GM23338 (cell line): ENCODE measurements at regions not wholly inside any gene's neighbourhood (a gene's known extent, or its start where the extent isn't known, plus 50 kb on each side); places are given as distances from the start of the nearest gene placed in this dataset.

ENCODE experiments used
- CREB1 ChIP-seq: fragments of 250-450 bp; sonication (Bioruptor Pico); IDR thresholded peaks from 2 replicates; pipeline ENCODE4 v1.5.0; 2020; ENCODE audit warnings: low read depth, mild to moderate bottlenecking, moderate library complexity
- ETS1 ChIP-seq: IDR thresholded peaks from 2 replicates; pipeline ENCODE4 v1.6.1; 2016; ENCODE audit warnings: antibody characterized with exemption
- EZH2 ChIP-seq: fragments of 200-600 bp; sonication (generic); IDR thresholded peaks from one replicate; pipeline ENCODE4 v1.8.0; 2017; ENCODE audit warnings: antibody characterized with exemption, mild to moderate bottlenecking, low read depth; ENCODE audit not compliant: unreplicated experiment
- EZH2phosphoT487 ChIP-seq: fragments of 200-600 bp; sonication (generic); IDR thresholded peaks from one replicate; pipeline ENCODE4 v1.8.1; 2018; ENCODE audit warnings: antibody characterized with exemption; ENCODE audit not compliant: unreplicated experiment
- JUNB ChIP-seq: IDR thresholded peaks from one replicate; pipeline ENCODE4 v1.6.1; 2016; ENCODE audit warnings: antibody characterized with exemption; ENCODE audit not compliant: unreplicated experiment
- NANOG ChIP-seq: IDR thresholded peaks from 2 replicates; pipeline ENCODE4 v1.6.1; 2016; ENCODE audit warnings: antibody characterized with exemption, borderline replicate concordance
- POLR2AphosphoS5 ChIP-seq: IDR thresholded peaks from 2 replicates; pipeline ENCODE4 v1.6.1; 2016; ENCODE audit warnings: antibody characterized with exemption, low read depth
- STAT1 ChIP-seq: IDR thresholded peaks from one replicate; pipeline ENCODE4 v1.6.1; 2016; ENCODE audit warnings: antibody characterized with exemption; ENCODE audit not compliant: unreplicated experiment
- ZNF114 ChIP-seq: fragments of 250-450 bp; sonication (Bioruptor Pico); IDR thresholded peaks from 2 replicates; pipeline ENCODE4 v1.5.0; 2020; ENCODE audit warnings: mild to moderate bottlenecking, moderate library complexity
- ZNF331 ChIP-seq: fragments of 250-450 bp; sonication (Bioruptor Pico); IDR thresholded peaks from 2 replicates; pipeline ENCODE4 v1.5.0; 2020; ENCODE audit warnings: low read depth, mild to moderate bottlenecking, moderate library complexity
- ZNF462 ChIP-seq: fragments of 250-450 bp; sonication (Bioruptor Pico); IDR thresholded peaks from 2 replicates; pipeline ENCODE4 v1.5.0; 2020; ENCODE audit warnings: mild to moderate bottlenecking, moderate library complexity
- TF ChIP-seq, protein P1 (sequence below), 2 experiments: fragments of 200-600 bp in 1 of 2; sonication (generic) in 1 of 2; conservative IDR thresholded peaks; 2 replicates each; pipeline versions ENCODE4 v1.5.1 to v1.6.1; 2016 to 2017; ENCODE audit warnings: antibody characterized with exemption in 2 of 2, low read depth in 2 of 2, mild to moderate bottlenecking in 2 of 2, moderate library complexity in 1 of 2
- TF ChIP-seq, protein P2 (sequence below): IDR thresholded peaks from one replicate; pipeline ENCODE4 v1.6.1; 2018; ENCODE audit warnings: antibody characterized with exemption; ENCODE audit not compliant: unreplicated experiment

GRCh38 chr17:79365351-79365750 is 245.5 kb downstream of the RBFOX3 start:
- TF ChIP-seq, protein P1, sequence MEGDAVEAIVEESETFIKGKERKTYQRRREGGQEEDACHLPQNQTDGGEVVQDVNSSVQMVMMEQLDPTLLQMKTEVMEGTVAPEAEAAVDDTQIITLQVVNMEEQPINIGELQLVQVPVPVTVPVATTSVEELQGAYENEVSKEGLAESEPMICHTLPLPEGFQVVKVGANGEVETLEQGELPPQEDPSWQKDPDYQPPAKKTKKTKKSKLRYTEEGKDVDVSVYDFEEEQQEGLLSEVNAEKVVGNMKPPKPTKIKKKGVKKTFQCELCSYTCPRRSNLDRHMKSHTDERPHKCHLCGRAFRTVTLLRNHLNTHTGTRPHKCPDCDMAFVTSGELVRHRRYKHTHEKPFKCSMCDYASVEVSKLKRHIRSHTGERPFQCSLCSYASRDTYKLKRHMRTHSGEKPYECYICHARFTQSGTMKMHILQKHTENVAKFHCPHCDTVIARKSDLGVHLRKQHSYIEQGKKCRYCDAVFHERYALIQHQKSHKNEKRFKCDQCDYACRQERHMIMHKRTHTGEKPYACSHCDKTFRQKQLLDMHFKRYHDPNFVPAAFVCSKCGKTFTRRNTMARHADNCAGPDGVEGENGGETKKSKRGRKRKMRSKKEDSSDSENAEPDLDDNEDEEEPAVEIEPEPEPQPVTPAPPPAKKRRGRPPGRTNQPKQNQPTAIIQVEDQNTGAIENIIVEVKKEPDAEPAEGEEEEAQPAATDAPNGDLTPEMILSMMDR (conservative IDR thresholded peaks at IDR 0.05; ENCODE audit: low read depth in 2 of 2): no peak
- TF ChIP-seq ETS1: no peak
- no peak for TF ChIP-seq POLR2AphosphoS5
- TF ChIP-seq EZH2: no peak
- TF ChIP-seq JUNB: no peak
- TF ChIP-seq, protein P2, sequence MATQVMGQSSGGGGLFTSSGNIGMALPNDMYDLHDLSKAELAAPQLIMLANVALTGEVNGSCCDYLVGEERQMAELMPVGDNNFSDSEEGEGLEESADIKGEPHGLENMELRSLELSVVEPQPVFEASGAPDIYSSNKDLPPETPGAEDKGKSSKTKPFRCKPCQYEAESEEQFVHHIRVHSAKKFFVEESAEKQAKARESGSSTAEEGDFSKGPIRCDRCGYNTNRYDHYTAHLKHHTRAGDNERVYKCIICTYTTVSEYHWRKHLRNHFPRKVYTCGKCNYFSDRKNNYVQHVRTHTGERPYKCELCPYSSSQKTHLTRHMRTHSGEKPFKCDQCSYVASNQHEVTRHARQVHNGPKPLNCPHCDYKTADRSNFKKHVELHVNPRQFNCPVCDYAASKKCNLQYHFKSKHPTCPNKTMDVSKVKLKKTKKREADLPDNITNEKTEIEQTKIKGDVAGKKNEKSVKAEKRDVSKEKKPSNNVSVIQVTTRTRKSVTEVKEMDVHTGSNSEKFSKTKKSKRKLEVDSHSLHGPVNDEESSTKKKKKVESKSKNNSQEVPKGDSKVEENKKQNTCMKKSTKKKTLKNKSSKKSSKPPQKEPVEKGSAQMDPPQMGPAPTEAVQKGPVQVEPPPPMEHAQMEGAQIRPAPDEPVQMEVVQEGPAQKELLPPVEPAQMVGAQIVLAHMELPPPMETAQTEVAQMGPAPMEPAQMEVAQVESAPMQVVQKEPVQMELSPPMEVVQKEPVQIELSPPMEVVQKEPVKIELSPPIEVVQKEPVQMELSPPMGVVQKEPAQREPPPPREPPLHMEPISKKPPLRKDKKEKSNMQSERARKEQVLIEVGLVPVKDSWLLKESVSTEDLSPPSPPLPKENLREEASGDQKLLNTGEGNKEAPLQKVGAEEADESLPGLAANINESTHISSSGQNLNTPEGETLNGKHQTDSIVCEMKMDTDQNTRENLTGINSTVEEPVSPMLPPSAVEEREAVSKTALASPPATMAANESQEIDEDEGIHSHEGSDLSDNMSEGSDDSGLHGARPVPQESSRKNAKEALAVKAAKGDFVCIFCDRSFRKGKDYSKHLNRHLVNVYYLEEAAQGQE: no peak
- no peak for TF ChIP-seq EZH2phosphoT487
- no peak for TF ChIP-seq CREB1 (CRISPR knock-in tag)
- no peak for TF ChIP-seq ZNF331
- TF ChIP-seq NANOG: no peak
- TF ChIP-seq STAT1: no peak
- no peak for TF ChIP-seq ZNF462 (CRISPR knock-in tag)
- no peak for TF ChIP-seq ZNF114 (CRISPR knock-in tag)
